Stimulated activated CD8-positive, alpha-beta memory T cell treated with anti-CD3 and anti-CD28 coated beads, Interleukin-7, amount 100 ng/mL, for 4 hours (primary cell): ENCODE measurements at regions not wholly inside any gene's neighbourhood (a gene's known extent, or its start where the extent isn't known, plus 50 kb on each side); places are given as distances from the start of the nearest gene placed in this dataset.

Source experiments
- DNase-seq, 2 donors: peaks; one replicate each; pipeline ENCODE4 v3.0.0-alpha.2; 2020; ENCODE audit warnings: low read depth in 2 of 2

DNA sequence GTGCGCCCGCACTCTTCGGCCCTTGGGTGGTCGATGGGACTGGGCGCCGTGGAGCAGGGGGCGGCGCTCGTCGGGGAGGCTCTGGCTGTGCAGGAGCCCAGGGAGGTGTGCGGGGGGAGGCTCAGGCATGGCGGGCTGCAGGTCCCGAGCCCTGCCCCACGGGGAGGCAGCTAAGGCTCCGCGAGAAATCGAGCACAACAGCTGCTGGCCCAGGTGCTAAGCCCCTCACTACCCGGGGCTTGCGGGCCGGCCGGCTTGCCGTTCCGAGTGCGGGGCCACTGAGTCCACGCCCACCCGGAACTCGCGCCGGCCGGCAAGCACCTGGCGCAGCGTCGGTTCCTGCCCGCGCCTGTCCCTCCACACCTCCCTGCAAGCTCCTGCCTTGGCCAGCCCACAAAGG lies 462.3 kb upstream of the JARID2 start:
- DNase-seq: no peak

DNA sequence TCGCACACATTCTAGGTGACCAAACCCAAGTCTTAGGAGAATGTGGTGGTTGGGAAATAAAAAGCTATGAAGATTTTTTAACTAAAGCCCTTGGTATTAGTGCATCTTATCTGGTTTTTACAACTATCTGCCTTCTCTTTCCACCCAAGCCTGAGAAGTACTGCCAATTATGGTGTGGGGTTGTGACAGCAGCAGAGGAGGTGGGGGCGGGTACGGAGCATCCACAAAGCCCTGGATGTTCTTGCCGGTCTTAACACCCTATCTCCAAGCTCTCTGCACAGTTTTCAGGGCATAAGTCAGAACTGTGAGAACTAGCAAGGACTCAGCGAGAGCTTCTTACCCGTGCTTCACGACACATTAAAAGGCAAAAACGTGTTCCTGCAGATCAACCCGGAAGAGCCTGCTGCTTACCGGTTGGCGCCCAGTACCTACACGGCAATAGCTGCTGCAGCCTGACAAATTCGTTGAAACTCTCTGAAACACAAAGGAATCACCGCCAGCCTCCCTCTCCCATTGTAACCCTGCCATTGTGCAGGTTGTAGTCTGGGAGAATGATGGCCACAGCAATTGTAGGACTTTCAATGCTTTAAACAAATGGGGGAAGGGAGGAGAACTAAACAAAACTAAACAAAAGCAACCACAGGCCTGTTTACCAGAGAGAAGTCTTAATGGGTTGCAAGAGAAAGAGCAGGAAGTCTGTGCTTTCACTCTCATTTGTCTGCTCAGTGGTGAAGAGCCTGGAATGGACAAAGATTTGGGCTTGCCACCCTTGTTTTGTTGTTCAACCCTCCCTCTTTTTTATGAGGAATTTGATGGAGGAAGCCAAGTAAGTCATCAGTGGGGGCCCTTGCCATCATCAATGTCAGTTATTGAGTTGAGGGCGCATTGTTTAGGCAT lies 461.0 kb upstream of the JARID2 start:
- DNase-seq: no peak

DNA sequence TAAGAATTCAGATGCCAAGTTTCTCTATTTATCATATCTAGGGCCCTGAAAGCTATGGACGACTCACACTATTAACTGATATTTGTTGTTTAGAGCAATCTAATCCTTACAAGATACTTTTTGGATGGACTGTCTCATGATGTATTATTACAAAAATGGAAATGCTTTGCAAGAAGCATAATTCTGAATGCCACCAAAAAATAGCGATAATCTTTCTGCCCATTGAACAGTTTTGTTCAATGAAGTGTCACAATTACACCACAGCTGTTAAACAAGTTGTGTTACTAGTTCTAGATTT lies 460.4 kb upstream of the JARID2 start:
- no peak for DNase-seq

DNA sequence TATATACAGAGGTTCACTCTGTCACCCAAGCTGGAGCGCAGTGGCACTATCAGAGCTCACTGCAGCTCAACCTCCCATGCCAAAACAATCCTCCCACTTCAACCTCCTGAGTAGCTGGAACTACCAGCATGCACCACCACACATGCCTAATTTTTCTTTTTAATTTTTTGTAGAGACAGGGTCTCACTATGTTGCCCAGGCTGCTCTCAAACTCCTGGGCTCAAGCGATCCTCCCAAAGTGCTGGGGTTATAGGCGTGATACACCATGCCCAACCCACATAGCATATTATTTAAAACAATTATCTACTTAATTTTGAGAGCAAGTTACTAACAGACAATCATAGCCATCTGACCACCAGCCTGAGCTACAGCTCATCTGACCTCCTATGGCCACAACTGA lies 459.9 kb upstream of the JARID2 start:
- DNase-seq: no peak

DNA sequence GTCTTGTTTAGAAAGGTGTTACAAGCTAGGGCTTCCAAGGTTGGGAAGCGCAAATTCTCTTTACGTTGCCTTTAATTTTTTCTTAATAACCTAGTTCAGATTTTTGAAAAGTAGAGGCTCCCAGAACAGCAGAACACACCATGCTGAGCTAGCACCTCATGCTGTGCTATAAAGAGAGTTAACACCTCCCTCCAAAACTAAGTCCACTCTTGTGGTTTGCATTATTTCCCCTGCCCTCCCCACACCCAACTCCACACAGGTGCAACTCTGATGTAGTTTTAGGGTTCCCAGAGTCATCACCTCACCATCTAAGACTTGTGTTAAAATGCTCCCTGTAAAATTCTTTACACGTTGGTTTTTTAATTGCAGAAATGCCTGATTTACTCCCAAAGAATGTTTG lies 459.4 kb upstream of the JARID2 start:
- DNase-seq: no peak

DNA sequence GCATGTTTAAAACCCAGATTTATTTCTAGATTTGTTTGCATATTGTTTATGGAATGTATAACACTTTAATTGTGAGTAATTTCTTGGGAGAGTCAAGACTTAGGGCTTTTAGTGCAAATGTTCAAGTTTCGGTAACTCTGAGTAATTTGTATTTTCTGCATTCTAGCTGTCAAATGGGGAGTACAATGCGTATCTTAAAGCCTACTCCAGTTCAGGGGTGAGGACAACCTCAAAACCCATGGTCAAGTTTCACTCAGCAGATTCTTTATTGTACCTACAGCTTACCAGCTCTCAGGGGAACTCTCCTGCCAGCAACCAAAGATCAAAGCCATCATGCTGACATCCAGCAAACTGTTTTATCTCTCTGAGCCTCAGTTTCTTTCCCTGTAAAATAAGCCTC lies 458.6 kb upstream of the JARID2 start:
- no peak for DNase-seq

DNA sequence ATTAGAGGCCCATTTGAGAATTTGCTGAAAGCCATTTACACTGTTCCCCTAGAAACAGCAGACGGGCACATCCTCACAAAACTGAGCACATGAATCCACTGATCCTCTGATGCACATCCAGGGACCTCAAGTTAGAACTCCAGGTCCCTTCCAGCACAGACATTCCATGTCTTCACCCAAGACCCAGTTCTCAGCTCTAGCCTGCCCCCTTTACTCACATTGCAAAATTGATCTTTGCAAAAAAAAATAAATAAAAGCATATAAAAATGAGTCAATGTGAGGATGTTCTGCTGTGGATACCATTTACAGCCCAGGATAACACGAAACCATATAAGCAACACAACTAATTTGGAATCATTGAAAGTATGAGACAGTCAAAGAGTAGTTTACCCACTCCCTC lies 458.2 kb upstream of the JARID2 start:
- DNase-seq: no peak

DNA sequence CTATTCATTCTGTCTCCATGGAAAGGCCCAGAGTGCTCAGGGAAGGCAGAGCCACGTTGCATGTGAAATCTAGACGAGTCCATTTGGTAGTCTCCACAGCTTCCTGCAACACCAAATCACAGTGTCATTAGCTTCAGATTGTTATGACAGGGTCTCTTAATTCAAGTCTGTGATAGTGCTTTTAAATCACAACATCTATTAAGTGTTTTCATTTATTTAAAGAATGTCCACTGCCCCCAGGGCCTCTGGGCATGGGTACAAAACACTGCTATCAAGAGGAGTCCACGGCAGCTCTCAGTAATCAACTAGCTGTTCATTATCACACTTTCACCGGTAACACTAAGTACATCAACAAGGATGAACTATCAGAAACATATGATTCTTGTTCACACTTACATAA lies 455.9 kb upstream of the JARID2 start:
- DNase-seq: no peak

DNA sequence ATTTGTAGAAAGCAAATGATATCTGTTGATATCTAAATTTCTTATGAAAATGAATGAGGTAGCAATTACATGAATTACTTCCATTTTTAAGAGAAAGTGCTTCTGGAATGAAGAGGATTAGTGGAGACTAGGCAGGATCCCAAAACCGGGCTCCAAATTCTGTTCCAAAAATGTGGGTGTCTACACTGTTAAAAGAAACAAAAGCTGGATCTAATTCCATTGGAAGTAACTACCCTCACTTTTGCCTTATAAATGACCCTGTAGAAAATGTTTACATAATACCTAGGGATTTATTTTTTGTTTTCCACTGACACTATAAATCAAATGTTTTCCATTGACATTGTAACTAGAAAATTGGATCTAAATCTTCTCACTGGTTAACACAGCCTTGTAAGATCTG lies 454.9 kb upstream of the JARID2 start:
- DNase-seq: no peak

DNA sequence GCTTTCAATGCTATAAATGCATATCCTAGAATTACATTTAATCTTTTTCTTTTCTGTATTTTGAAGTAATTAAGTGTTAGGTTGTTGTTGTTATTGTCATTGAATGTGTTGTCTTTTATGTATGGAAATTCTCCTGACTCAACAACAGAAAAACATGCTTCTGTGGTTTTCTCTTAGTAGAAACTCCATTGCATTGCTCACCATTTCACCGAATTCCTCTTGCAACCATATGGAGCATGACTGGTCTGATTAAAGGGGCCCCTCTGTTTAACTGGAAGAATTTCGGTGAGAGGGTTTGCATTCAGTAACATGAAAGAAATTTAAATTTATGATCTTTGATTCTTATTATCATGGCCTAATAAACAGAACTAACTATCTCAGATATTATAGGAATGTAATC lies 454.3 kb upstream of the JARID2 start:
- no peak for DNase-seq

DNA sequence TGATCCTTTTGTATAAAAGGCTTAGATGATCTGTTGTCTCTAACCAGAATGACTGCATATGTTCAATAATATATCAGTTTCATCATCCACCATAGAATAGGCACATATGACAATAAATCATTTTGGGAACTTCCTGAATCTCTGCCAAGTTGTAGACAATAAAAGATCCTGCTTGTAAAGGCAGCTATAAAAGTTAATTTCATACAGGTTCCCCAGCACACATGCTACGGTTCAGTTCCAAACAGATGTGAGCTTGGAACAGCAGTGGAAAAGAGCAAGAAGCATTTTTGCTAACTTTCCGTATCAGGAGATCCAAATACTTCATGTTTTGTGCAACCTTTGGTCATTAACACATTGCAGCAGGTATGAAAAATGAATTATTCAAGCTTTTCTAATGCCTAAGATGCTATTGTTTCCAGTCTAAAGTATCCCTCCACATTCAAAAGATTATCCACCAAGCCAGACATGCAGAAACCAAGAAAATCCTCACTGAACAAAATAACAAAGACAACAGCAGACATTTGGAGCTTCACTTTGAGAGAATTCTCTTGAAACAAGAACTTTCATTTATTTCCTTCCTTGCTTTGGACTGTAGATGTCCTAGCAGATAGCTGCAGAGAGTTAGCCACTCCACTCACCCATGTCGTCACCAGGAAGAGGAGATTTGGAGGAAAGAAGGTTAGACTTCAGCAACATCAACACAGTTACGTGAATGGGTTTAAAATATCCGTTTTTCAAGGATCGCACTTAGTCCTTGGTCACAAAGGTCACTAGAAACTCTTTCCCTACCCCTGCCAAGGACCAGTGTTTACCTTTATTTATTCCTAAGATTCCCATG lies 453.5 kb upstream of the JARID2 start:
- no peak for DNase-seq

DNA sequence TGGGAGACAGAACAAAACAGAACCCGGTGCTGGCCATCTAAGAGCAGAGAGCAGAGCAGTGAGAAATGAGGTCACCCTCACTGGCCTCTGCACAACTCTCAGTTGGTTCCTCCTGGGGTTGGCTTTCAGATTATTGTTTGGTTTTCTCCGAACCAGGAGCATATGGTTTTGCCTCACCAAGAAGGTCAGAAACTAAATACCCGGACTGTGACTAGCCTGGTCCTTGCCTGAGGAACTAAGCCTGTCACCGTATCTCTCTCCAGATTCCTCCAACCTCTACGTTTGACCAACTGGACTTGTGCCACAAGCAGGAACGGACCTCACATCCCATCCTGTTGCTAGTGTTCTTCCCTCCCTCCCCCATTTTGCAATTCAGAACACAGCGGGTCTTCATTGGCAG lies 450.4 kb upstream of the JARID2 start:
- no peak for DNase-seq

DNA sequence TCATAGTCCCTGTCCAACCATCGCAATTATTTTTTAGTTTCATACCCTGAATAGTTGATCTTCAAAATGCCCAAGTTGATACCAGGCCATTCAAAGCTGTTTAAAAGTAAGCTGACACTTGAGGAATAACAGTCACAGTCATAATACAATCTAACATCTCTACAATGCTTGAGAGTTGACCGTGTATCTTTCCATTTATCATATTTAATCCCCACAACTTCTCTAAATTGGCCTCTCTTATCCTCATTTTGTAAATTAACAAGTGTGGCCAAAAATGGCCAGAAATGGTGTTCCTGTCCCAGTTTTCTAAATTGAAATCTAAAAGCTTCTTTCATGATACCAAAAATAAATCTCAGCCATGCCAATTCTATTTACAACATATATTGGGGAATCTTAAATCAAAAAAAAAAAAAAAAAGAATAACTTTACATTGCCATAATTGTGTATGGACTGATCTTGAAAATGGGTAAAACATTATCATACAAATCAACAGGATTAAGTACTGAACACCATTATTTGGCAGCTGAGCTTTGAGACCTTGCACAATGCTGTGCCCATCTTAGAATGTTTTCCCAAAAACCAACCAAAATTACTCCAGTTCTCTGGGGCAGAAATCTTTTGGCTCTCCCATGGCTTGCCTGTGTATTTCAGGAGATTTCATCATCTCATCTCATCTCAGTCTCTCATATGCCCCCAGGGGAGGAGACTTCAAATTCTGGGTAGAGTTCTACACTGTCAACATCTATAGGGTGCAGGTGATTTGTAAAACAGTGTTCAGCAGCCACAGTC lies 448.7 kb upstream of the JARID2 start:
- no peak for DNase-seq

DNA sequence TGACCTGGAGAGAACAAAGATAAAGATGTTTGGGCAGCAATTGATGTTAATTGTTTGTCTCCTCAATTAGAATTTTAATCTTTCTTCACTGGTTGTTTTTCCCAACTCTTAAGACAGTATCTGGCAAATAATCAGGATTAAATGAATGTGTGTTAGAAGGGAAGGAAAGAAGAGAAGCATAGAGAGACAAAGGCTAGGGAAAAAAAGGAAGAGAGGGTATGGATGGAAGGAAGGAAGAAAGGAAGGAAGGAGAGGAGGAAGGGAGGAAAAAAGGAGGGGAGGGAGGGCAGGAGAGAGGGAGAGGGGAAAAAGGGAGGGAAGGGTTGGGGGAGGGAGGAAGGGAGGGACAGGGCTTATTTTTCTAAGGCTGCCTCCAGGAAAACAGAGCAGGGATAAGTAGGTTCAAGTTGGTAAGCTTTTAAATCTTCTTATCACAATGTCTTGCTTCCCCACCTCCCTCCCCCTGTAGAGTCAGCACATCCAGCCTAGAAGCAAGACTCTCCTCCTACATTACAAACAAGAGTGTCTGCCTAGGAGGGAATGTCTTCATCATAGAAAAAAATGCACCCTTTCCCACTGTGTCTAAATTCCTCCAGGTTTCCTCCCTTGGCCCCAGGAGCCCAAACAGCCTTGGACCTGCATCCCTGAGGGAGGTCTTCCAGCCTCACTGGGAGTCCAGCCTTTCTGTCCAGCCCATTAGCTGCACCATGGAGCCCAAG lies 447.8 kb upstream of the JARID2 start:
- DNase-seq: no peak

DNA sequence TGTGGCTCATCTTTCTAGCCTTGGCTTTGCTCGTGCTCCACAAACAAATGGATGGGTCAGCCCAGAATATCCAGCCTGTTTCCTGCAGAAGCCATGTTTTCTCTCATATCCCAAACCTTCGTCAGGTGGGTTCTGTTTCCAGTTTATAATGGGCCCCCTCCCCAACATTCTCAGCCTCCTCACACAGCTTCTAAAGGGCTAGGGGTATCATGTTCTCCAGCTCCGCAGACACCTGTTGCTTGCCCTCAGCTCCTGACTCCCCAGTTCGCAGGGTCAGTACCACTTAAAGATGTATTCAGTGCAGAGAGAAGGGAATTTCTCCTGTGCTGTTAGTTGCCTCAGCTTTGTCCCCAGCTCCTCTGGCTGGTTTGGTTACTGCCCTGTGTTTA lies 447.3 kb upstream of the JARID2 start:
- no peak for DNase-seq

DNA sequence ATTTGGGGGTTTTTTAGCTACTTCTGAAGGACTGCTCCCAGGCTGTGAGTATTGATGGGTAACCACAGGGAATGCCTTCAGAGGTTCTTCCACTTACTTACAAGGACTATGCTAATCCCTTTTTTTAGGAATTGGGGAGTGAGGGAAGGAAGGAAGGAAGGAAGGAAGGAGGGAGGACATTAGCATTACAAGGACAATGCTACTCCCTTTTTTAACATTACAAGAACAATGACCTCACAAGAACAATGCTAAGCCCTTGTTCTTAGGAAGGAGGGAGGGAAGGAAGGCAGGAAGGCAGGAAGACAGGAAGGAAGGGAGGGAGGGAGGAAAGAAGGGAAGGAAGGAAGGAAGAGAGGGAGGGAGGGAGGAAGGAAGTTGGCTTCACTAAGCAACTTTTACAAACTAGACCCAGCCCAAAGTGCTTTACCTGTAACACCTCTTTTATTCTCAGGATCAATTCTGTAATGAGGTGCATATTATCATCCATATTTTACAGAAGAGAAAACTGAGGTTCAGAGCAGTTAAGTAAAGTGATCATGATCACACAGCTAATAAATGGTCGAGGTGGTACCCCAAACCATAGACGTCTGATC lies 446.8 kb upstream of the JARID2 start:
- no peak for DNase-seq

DNA sequence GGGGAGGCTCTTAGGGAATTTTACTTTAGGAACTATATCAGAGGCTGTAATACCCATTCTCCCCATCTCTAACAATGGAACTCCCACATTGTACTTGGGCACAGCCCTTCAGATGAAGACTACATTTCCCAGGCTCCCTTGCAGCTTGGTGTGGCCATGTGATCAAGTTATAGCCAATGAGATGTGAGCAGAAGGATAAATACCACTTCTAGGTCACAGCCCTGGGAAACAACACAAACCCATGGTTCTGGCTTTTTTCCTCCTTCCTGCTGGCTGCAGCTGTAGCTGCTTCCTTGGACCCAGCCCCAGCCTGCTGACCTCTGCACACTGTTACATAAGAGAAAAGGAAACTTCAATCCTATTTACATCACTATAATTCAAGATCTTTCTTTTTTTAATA lies 445.9 kb upstream of the JARID2 start:
- DNase-seq: no peak

DNA sequence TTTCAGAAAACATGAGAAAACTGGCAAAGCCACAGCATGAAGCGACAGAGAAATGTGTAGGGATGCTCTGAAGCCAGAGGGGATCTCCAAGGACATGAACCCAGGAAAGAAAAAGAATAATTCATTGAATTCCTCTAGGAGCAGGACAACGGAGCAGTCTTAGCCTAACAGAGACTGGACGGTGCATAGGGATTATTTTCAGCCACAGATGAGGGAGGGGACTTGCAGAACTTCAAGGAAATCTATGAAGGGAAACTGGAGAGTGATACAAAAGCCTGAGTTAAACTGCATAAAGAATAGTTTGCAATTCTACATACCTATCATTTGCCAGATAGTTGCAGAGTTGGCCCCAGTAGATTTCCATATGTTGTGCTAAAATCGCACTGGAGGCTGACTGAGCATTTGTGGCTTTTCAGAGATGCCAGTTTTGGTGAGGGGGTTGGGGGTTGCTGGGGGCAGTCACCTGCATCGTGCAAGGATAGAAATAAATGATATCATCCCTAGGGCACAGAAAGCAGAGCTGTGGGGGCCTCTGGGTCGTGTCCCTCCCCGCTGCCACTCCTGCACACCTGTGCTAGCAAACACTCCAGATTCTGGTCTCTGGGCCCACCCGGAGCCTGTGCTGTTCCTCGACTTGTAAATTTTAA lies 443.2 kb upstream of the JARID2 start:
- no peak for DNase-seq

DNA sequence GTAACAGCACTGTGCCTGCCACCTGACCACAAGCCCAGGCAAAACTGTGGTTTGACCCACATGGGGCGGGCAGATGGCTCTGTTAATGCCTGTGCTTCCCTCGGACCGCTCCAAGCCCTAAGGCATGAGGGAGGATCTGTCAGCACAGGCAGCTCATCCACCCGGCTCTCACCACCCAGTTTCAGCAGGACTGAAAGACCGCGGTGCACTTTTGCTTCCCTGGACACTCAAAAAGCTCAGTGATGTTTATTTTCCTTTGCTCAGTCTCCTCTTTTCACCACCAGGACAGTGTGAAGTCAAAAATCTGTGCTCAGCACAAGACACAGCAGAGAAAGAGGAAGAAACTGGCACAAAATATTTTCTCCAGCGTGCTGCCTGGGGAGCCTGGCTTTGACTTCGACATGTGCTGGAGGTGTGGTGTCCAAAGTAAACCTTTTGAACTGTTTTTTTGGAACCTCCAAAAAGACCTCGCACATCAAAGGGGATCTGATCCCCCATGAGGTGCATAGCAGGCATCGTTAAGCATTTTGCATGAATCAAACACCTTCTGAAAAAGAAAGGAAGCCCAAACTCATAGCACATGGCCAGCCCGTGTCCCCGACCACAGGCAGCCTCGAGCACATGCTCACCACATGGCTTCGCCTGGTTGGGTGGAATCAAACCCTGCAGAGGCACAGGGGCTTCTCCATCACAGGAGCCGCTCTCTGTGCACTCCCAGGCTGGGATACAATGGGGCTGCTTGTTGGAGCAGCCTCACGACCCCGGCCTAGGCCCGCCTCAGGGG lies 441.7 kb upstream of the JARID2 start:
- no peak for DNase-seq

DNA sequence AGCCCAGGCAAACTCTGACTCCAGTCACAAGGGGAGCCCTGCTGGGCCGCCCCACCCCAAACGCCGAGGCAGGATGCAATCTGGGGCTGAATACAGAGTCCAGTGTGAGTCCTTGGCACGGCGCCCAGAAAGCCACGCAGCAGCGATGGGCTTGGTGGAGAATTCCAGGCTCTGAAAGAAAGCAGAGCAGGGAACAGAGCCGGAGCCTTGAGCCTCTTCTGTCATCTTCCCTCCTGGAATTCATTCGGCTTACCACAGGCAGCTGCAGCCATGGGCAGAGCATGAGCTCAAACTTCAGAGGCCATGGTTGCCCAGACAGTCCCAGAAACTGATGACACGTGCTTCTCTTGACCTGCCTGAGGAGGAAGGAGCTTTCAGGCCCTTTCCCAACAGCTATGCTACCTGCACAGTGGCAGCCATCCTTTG lies 441.1 kb upstream of the JARID2 start:
- no peak for DNase-seq
